Parathyroid adenoma (tissue), 2 donors: ENCODE measurements at regions not wholly inside any gene's neighbourhood (a gene's known extent, or its start where the extent isn't known, plus 50 kb on each side); places are given as distances from the start of the nearest gene placed in this dataset.

ENCODE experiments used
- H2AFZ ChIP-seq: fragments of 300-600 bp; sonication (generic); one replicate; pipeline ENCODE4 v1.7.0; 2017; ENCODE audit warnings: antibody characterized with exemption, mild to moderate bottlenecking
- H3K27ac ChIP-seq: fragments of 300-600 bp; sonication (generic); one replicate; pipeline ENCODE4 v1.7.0; 2017
- H3K27me3 ChIP-seq: fragments of 300-600 bp; sonication (generic); one replicate; pipeline ENCODE4 v1.7.0; 2017; ENCODE audit warnings: low read length; ENCODE audit not compliant: control insufficient read depth, insufficient read depth
- H3K36me3 ChIP-seq: fragments of 300-600 bp; sonication (generic); one replicate; pipeline ENCODE4 v1.7.0; 2017; ENCODE audit warnings: low read length; ENCODE audit not compliant: control insufficient read depth, insufficient read depth
- H3K4me1 ChIP-seq: fragments of 300-600 bp; sonication (generic); one replicate; pipeline ENCODE4 v1.7.0; 2017; ENCODE audit warnings: control low read depth
- H3K4me2 ChIP-seq: fragments of 300-600 bp; sonication (generic); one replicate; pipeline ENCODE4 v1.7.0; 2017; ENCODE audit warnings: low read length
- H3K4me3 ChIP-seq: fragments of 300-600 bp; sonication (generic); one replicate; pipeline ENCODE4 v1.7.0; 2017; ENCODE audit warnings: low read depth, low read length
- H3K79me2 ChIP-seq: fragments of 300-600 bp; sonication (generic); one replicate; pipeline ENCODE4 v1.7.0; 2017; ENCODE audit warnings: control low read depth
- H3K9ac ChIP-seq: fragments of 300-600 bp; sonication (generic); one replicate; pipeline ENCODE4 v1.7.0; 2017; ENCODE audit warnings: mild to moderate bottlenecking
- H3K9me3 ChIP-seq: fragments of 300-600 bp; sonication (generic); one replicate; pipeline ENCODE4 v1.7.0; 2017; ENCODE audit warnings: low read length; ENCODE audit not compliant: control insufficient read depth
- CTCF ChIP-seq: fragments of 300-600 bp; sonication (generic); IDR thresholded peaks from one replicate; pipeline ENCODE4 v1.7.0; 2017; ENCODE audit warnings: antibody characterized with exemption, mild to moderate bottlenecking
- donor health status: primary hyperparathyroidism.

GRCh38 chr9:113776194-113776593 is 99.9 kb upstream of the ZNF618 start:
- Histone ChIP-seq H3K36me3 (no peaks in the 10 kb centered on the region), H3K79me2 (no peaks in the 10 kb centered on the region), H3K27me3 (no peaks in the 10 kb centered on the region), H2AFZ (no peak overlapping the region), H3K27ac (no peak overlapping the region), H3K9me3 (no peaks in the 10 kb centered on the region), H3K4me1 (no peaks in the 10 kb centered on the region), H3K4me2 (no peak overlapping the region), H3K9ac (no peak overlapping the region), H3K4me3 (no peak overlapping the region)
- TF ChIP-seq CTCF, result no peak

- Histone ChIP-seq H3K27ac (no peak overlapping the region), H3K9me3 (no peaks in the 10 kb centered on the region), H3K36me3 (no peaks in the 10 kb centered on the region), H3K4me2 (no peak overlapping the region), H3K79me2 (no peaks in the 10 kb centered on the region), H2AFZ (no peak overlapping the region), H3K4me1 (no peaks in the 10 kb centered on the region), H3K4me3 (no peak overlapping the region), H3K27me3 (no peaks in the 10 kb centered on the region), H3K9ac (no peak overlapping the region)
- TF ChIP-seq CTCF, result no peak
Observed at GRCh38 chr9:113781381-113781780, 94.7 kb upstream of the ZNF618 start.

GRCh38 chr9:113781896-113782295 is 94.2 kb upstream of the ZNF618 start:
- Histone ChIP-seq H3K9ac (no peak overlapping the region), H3K79me2 (no peaks in the 10 kb centered on the region), H3K4me1 (no peaks in the 10 kb centered on the region), H3K9me3 (no peaks in the 10 kb centered on the region), H3K27me3 (no peaks in the 10 kb centered on the region), H3K27ac (no peak overlapping the region), H3K36me3 (no peaks in the 10 kb centered on the region), H2AFZ (no peak overlapping the region), H3K4me2 (no peak overlapping the region), H3K4me3 (no peak overlapping the region)
- no peak for TF ChIP-seq CTCF

- H3K4me1 ChIP-seq, result no peaks in the 10 kb centered on the region
- H3K9me3 ChIP-seq, result no peaks in the 10 kb centered on the region
- H3K27me3 ChIP-seq, result no peaks in the 10 kb centered on the region
- no peak overlapping the region for H2AFZ ChIP-seq
- no peak overlapping the region for H3K27ac ChIP-seq
- TF ChIP-seq CTCF, result no peak
- no peak overlapping the region for H3K9ac ChIP-seq
- H3K4me2 ChIP-seq, result no peak overlapping the region
- H3K79me2 ChIP-seq, result no peaks in the 10 kb centered on the region
- H3K4me3 ChIP-seq, result no peak overlapping the region
- no peaks in the 10 kb centered on the region for H3K36me3 ChIP-seq
Observed at GRCh38 chr9:113783475-113783874, 92.6 kb upstream of the ZNF618 start.

GRCh38 chr9:113785334-113785733 is 90.8 kb upstream of the ZNF618 start:
- TF ChIP-seq CTCF, result no peak
- Histone ChIP-seq H3K9ac (no peak overlapping the region), H3K27ac (no peak overlapping the region), H3K4me2 (no peak overlapping the region), H3K4me3 (no peak overlapping the region), H2AFZ (no peak overlapping the region), H3K4me1 (no peaks in the 10 kb centered on the region), H3K79me2 (no peaks in the 10 kb centered on the region), H3K27me3 (no peaks in the 10 kb centered on the region), H3K9me3 (no peaks in the 10 kb centered on the region), H3K36me3 (no peaks in the 10 kb centered on the region)
